CD4-positive, alpha-beta T cell (primary cell): ENCODE measurements at regions not wholly inside any gene's neighbourhood (a gene's known extent, or its start where the extent isn't known, plus 50 kb on each side); places are given as distances from the start of the nearest gene placed in this dataset.

Experiments
- ATAC-seq: fragments of 200-7000 bp; cut with Tn5 transposase; one replicate; pipeline ENCODE4 v1.10.0; 2022; ENCODE audit warnings: mild to moderate bottlenecking; ENCODE audit not compliant: poor library complexity
- CTCF ChIA-PET: fragments of 350-600 bp; sonication (Branson Sonifier 250); formaldehyde crosslinking; loops from one replicate; lab custom pipeline; 2021; ENCODE audit warnings: antibody characterized with exemption, inconsistent platforms; lab: Charles Lee
- POLR2A ChIA-PET: fragments of 350-600 bp; sonication (Branson Sonifier 250); formaldehyde crosslinking; loops from one replicate; lab custom pipeline; 2021; ENCODE audit warnings: antibody characterized with exemption, inconsistent platforms; lab: Charles Lee
- DNase-seq, 14 experiments: peaks; one replicate each; pipeline ENCODE4 v3.0.0-alpha.2; 2013 to 2020; ENCODE audit warnings: mixed read lengths in 2 of 14
- H3K27ac ChIP-seq, 2 donors: one replicate each; pipeline versions ENCODE4 v1.5.1 to v1.7.0; 2013; ENCODE audit warnings: low read length in 2 of 2, low read depth in 1 of 2, mild to moderate bottlenecking in 1 of 2
- H3K27me3 ChIP-seq, 2 experiments: 1 replicate in 1 of 2; 2 replicates in 1 of 2; pipeline versions ENCODE4 v1.6.1 to v1.7.0; 2013; ENCODE audit warnings: low read length in 2 of 2, control low read depth in 1 of 2, mild to moderate bottlenecking in 1 of 2, moderate library complexity in 1 of 2; ENCODE audit not compliant: insufficient read depth in 2 of 2, control insufficient read depth in 1 of 2
- H3K36me3 ChIP-seq: one replicate; pipeline ENCODE4 v1.6.1; 2013; ENCODE audit warnings: low read length, control low read depth; ENCODE audit not compliant: insufficient read depth
- H3K4me1 ChIP-seq: one replicate; pipeline ENCODE4 v1.6.1; 2013; ENCODE audit warnings: low read length, control low read depth; ENCODE audit not compliant: insufficient read depth
- H3K4me3 ChIP-seq: one replicate; pipeline ENCODE4 v1.5.1; 2013; ENCODE audit warnings: mild to moderate bottlenecking, low read length, moderate library complexity
- H3K9me3 ChIP-seq, 2 experiments: 1 replicate in 1 of 2; 2 replicates in 1 of 2; pipeline versions ENCODE4 v1.6.1 to v1.7.0; 2013; ENCODE audit warnings: low read length in 2 of 2, mild to moderate bottlenecking in 2 of 2, control low read depth in 1 of 2, moderate library complexity in 1 of 2; ENCODE audit not compliant: control insufficient read depth in 1 of 2, insufficient read depth in 1 of 2
- H3K27ac Mint-ChIP-seq: one replicate; pipeline ENCODE4 v1.8.0; 2020; ENCODE audit warnings: mixed read lengths
- H3K27me3 Mint-ChIP-seq: one replicate; pipeline ENCODE4 v1.8.0; 2021; ENCODE audit warnings: mixed read lengths
- H3K36me3 Mint-ChIP-seq: one replicate; pipeline ENCODE4 v1.8.0; 2021; ENCODE audit warnings: low read depth, mixed read lengths
- H3K4me1 Mint-ChIP-seq: one replicate; pipeline ENCODE4 v1.8.0; 2021; ENCODE audit warnings: low read depth, mixed read lengths
- H3K4me3 Mint-ChIP-seq: one replicate; pipeline ENCODE4 v1.8.0; 2020; ENCODE audit warnings: mild to moderate bottlenecking, mixed read lengths
- H3K9me3 Mint-ChIP-seq: one replicate; pipeline ENCODE4 v1.8.0; 2020; ENCODE audit warnings: mixed read lengths
- CTCF ChIP-seq: fragments of 200-600 bp; IDR thresholded peaks from one replicate; pipeline ENCODE4 v1.8.0; 2022; ENCODE audit warnings: antibody characterized with exemption, mild to moderate bottlenecking
- intact Hi-C, 2 experiments: fragments of 100-400 bp; cut with DNase I in 1 of 2; cut with micrococcal nuclease in 1 of 2; formaldehyde crosslinking; loops; one replicate each; pipeline versions ENCODE4 v1.15.1 to v1.9.0; 2023 to 2025; cut with DNase I, micrococcal nuclease

DNA sequence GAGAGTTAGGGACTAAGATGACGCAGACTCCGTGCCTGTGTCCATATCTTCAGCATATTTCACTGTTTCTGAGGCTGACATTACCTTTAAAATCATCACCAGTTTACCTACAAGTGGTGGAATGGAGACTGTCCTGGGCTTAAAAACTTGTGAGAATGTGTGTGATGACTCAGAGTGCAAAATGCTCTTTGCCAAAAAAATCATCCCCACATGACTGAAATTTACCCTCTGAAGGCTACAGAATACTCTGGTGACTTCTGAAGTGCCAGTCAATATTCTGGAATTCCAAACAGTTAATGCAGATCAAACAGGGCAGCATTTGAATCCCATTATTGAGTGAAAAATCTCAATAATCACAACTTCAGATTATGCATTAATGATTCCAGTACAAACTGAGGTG, 901.4 kb downstream of the EFNB2 start:
- Histone ChIP-seq H3K4me3 (no peak overlapping the region), H3K36me3 (no peaks in the 10 kb centered on the region), H3K27ac (no peak overlapping the region), H3K27me3 (no peaks in the 10 kb centered on the region), H3K9me3 (no peaks in the 10 kb centered on the region), H3K4me1 (no peaks in the 10 kb centered on the region)
- Mint-ChIP-seq H3K4me1 (no peaks in the 10 kb centered on the region), H3K36me3 (no peaks in the 10 kb centered on the region), H3K9me3 (no peaks in the 10 kb centered on the region), H3K27ac (no peak overlapping the region), H3K4me3 (no peak overlapping the region), H3K27me3 (no peaks in the 10 kb centered on the region)
- DNase-seq (no peak), ATAC-seq (no peak)
- ChIA-PET CTCF (no interaction called here), POLR2A (no interaction called here)
- intact Hi-C loops: no loop called here
- no peak for TF ChIP-seq CTCF

GRCh38 chr13:105630431-105630830, 905.0 kb downstream of the EFNB2 start:
- Histone ChIP-seq H3K4me3 (no peak overlapping the region), H3K36me3 (no peaks in the 10 kb centered on the region), H3K9me3 (no peaks in the 10 kb centered on the region), H3K27me3 (no peaks in the 10 kb centered on the region), H3K4me1 (no peaks in the 10 kb centered on the region), H3K27ac (no peak overlapping the region)
- no peaks in the 10 kb centered on the region for H3K27me3 Mint-ChIP-seq
- ATAC-seq (no peak), DNase-seq (no peak)
- no peaks in the 10 kb centered on the region for H3K36me3 Mint-ChIP-seq
- intact Hi-C loops: no loop called here
- ChIA-PET POLR2A (no interaction called here), CTCF (no interaction called here)
- TF ChIP-seq CTCF: no peak
- no peak overlapping the region for H3K27ac Mint-ChIP-seq
- H3K4me1 Mint-ChIP-seq: no peaks in the 10 kb centered on the region
- no peaks in the 10 kb centered on the region for H3K9me3 Mint-ChIP-seq
- H3K4me3 Mint-ChIP-seq: no peak overlapping the region

- Mint-ChIP-seq H3K27ac (no peak overlapping the region), H3K36me3 (no peaks in the 10 kb centered on the region), H3K4me3 (no peak overlapping the region), H3K4me1 (no peaks in the 10 kb centered on the region), H3K9me3 (peaks cover 2% of the 10 kb centered on the region), H3K27me3 (no peaks in the 10 kb centered on the region)
- intact Hi-C loops: no loop called here
- no peak for ATAC-seq
- H3K27me3 ChIP-seq: no peaks in the 10 kb centered on the region
- no peak overlapping the region for H3K4me3 ChIP-seq
- no peaks in the 10 kb centered on the region for H3K36me3 ChIP-seq
- H3K9me3 ChIP-seq: no peaks in the 10 kb centered on the region
- H3K4me1 ChIP-seq: no peaks in the 10 kb centered on the region
- CTCF ChIA-PET: no interaction called here
- no peak for TF ChIP-seq CTCF
- no peak for DNase-seq
- POLR2A ChIA-PET: no interaction called here
- H3K27ac ChIP-seq: no peak overlapping the region
Measured at GRCh38 chr13:105627270-105627669, 908.2 kb downstream of the EFNB2 start.
